ENCODE measurements at regions not wholly inside any gene's neighbourhood (a gene's known extent, or its start where the extent isn't known, plus 50 kb on each side); places are given as distances from the start of the nearest gene placed in this dataset.

- intact Hi-C loops (cut with micrococcal nuclease): no loop called here
- Histone ChIP-seq H4K20me1 (replicated peaks; ENCODE audit: control insufficient read depth, extremely low read depth, insufficient read depth, low read length) (no peaks in the 10 kb centered on the region), H3K9me1 (replicated peaks; ENCODE audit: control insufficient read depth, extremely low read depth, insufficient read depth, low read length) (no peaks in the 10 kb centered on the region), H3K27me3 (ENCODE audit: control insufficient read depth in 2 of 2, insufficient read depth in 2 of 2, low read length in 2 of 2) (no peaks in the 10 kb centered on the region), H3K79me2 (ENCODE audit: control insufficient read depth, insufficient read depth, low read length) (no peaks in the 10 kb centered on the region), H3K27ac (ENCODE audit: insufficient read depth, low read depth, low read length) (no peak overlapping the region), H3K36me3 (ENCODE audit: control insufficient read depth in 2 of 2, extremely low read depth in 1 of 2, insufficient read depth in 2 of 2, low read length in 2 of 2) (no peaks in the 10 kb centered on the region), H3K4me3 (replicated peaks in 1 of 3; ENCODE audit: insufficient read depth in 1 of 3, low read depth in 1 of 3, low read length in 3 of 3) (no peak overlapping the region), H3K9ac (replicated peaks; ENCODE audit: extremely low read depth, insufficient read depth, low read length) (no peak overlapping the region), H2AFZ (ENCODE audit: low read depth, low read length) (no peak overlapping the region), H3K4me2 (ENCODE audit: insufficient read depth, low read length) (no peak overlapping the region), H3K4me1 (ENCODE audit: control insufficient read depth, extremely low read depth, insufficient read depth, low read length) (no peaks in the 10 kb centered on the region), H3K9me3 (replicated peaks; ENCODE audit: control insufficient read depth, insufficient read depth, low read length) (no peaks in the 10 kb centered on the region)
- dilution Hi-C loops (cut with MboI; ENCODE audit: extremely low pct_ligation_motif_present, low sequenced_read_pairs): no loop called here
- FAIRE-seq (no peak), DNase-seq (ENCODE audit: low read depth, low spot score) (no peak)
- POLR2A ChIA-PET: no interaction called here
- TF ChIP-seq MAX (IDR thresholded peaks at IDR 0.05; ENCODE audit: insufficient read depth, insufficient read length): no peak
- TF ChIP-seq POLR2A (IDR thresholded peaks at IDR 0.05; ENCODE audit: low read depth, low read length): no peak
- no peak for TF ChIP-seq POLR2AphosphoS5 (IDR thresholded peaks at IDR 0.05; ENCODE audit: insufficient read depth, low read depth, low read length)
- no peak for TF ChIP-seq JUN (IDR thresholded peaks at IDR 0.05; ENCODE audit: borderline replicate concordance, insufficient read depth, insufficient read length, low read depth)
- no peak for TF ChIP-seq MYC (IDR thresholded peaks at IDR 0.05; ENCODE audit: low read depth, low read length)
- no peak for TF ChIP-seq CTCF (IDR thresholded peaks at IDR 0.05; ENCODE audit: extremely low read depth in 1 of 2, insufficient read depth in 1 of 2, low read depth in 1 of 2, low read length in 2 of 2)
- no TSS peak for BruUV-seq (replicated peaks)
- CTCF ChIA-PET: no interaction called here
Observed at GRCh38 chr5:61842840-61843239, 463.2 kb upstream of the KIF2A start.

- no peaks in the 10 kb centered on the region for H3K9me3 ChIP-seq (replicated peaks; ENCODE audit: control insufficient read depth, insufficient read depth, low read length)
- POLR2A ChIA-PET: no interaction called here
- H3K79me2 ChIP-seq (ENCODE audit: control insufficient read depth, insufficient read depth, low read length): no peaks in the 10 kb centered on the region
- TF ChIP-seq GATA2 (IDR thresholded peaks at IDR 0.05; ENCODE audit: insufficient read depth, insufficient read length, low read depth, low read length): no peak
- no peak for TF ChIP-seq POLR2A (IDR thresholded peaks at IDR 0.05; ENCODE audit: low read depth, low read length)
- TF ChIP-seq MYC (IDR thresholded peaks at IDR 0.05; ENCODE audit: low read depth, low read length): no peak
- TF ChIP-seq CTCF (IDR thresholded peaks at IDR 0.05; ENCODE audit: extremely low read depth in 1 of 2, insufficient read depth in 1 of 2, low read depth in 1 of 2, low read length in 2 of 2): no peak
- TF ChIP-seq POLR2AphosphoS5 (IDR thresholded peaks at IDR 0.05; ENCODE audit: insufficient read depth, low read depth, low read length): no peak
- TF ChIP-seq MAX (IDR thresholded peaks at IDR 0.05; ENCODE audit: insufficient read depth, insufficient read length): no peak
- TF ChIP-seq EZH2 (IDR thresholded peaks at IDR 0.05; ENCODE audit: borderline replicate concordance, low read depth, low read length, severe bottlenecking): no peak
- TF ChIP-seq FOS (IDR thresholded peaks at IDR 0.05; ENCODE audit: borderline replicate concordance, insufficient read depth, low read length): no peak
- H3K4me1 ChIP-seq (ENCODE audit: control insufficient read depth, extremely low read depth, insufficient read depth, low read length): no peaks in the 10 kb centered on the region
- no peaks in the 10 kb centered on the region for H3K27me3 ChIP-seq (ENCODE audit: control insufficient read depth in 2 of 2, insufficient read depth in 2 of 2, low read length in 2 of 2)
- no peaks in the 10 kb centered on the region for H3K9me1 ChIP-seq (replicated peaks; ENCODE audit: control insufficient read depth, extremely low read depth, insufficient read depth, low read length)
- no TSS peak for BruUV-seq (replicated peaks)
- H4K20me1 ChIP-seq (replicated peaks; ENCODE audit: control insufficient read depth, extremely low read depth, insufficient read depth, low read length): no peaks in the 10 kb centered on the region
- H3K27ac ChIP-seq (ENCODE audit: insufficient read depth, low read depth, low read length): no peak overlapping the region
- no peak overlapping the region for H3K4me3 ChIP-seq (replicated peaks in 1 of 3; ENCODE audit: insufficient read depth in 1 of 3, low read depth in 1 of 3, low read length in 3 of 3)
- no peak overlapping the region for H2AFZ ChIP-seq (ENCODE audit: low read depth, low read length)
- dilution Hi-C loops (cut with MboI; ENCODE audit: extremely low pct_ligation_motif_present, low sequenced_read_pairs): no loop called here
- intact Hi-C loops (cut with micrococcal nuclease): no loop called here
- H3K36me3 ChIP-seq (ENCODE audit: control insufficient read depth in 2 of 2, extremely low read depth in 1 of 2, insufficient read depth in 2 of 2, low read length in 2 of 2): no peaks in the 10 kb centered on the region
- CTCF ChIA-PET: no interaction called here
- FAIRE-seq: no peak
- no peak overlapping the region for H3K4me2 ChIP-seq (ENCODE audit: insufficient read depth, low read length)
- no peak overlapping the region for H3K9ac ChIP-seq (replicated peaks; ENCODE audit: extremely low read depth, insufficient read depth, low read length)
- no peak for DNase-seq (ENCODE audit: low read depth, low spot score)
Observed at GRCh38 chr5:61850696-61851095, 455.3 kb upstream of the KIF2A start.
